WERI-Rb-1 (cell line): ENCODE measurements at regions not wholly inside any gene's neighbourhood (a gene's known extent, or its start where the extent isn't known, plus 50 kb on each side); places are given as distances from the start of the nearest gene placed in this dataset.

Experiments
- DNase-seq: peaks from one replicate; pipeline ENCODE4 v3.0.0-alpha.2; 2020
- H3K27ac ChIP-seq: fragments of 250-450 bp; sonication (Bioruptor Pico); 2 replicates; pipeline ENCODE4 v1.5.1; 2020; ENCODE audit warnings: mild to moderate bottlenecking, moderate library complexity
- H3K27me3 ChIP-seq: fragments of 250-450 bp; sonication (Bioruptor Pico); 2 replicates; pipeline ENCODE4 v1.5.1; 2021; ENCODE audit warnings: mild to moderate bottlenecking, low read depth, moderate library complexity; ENCODE audit not compliant: insufficient read depth, severe bottlenecking
- H3K36me3 ChIP-seq: fragments of 250-450 bp; sonication (Bioruptor Pico); 2 replicates; pipeline ENCODE4 v1.5.1; 2020; ENCODE audit warnings: mild to moderate bottlenecking, moderate library complexity
- H3K4me3 ChIP-seq: 2 replicates; pipeline ENCODE4 v1.5.1; 2011; ENCODE audit warnings: low read depth, mild to moderate bottlenecking, control low read depth, low read length
- H3K9me3 ChIP-seq: fragments of 250-450 bp; sonication (Bioruptor Pico); 2 replicates; pipeline ENCODE4 v1.5.1; 2021; ENCODE audit warnings: mild to moderate bottlenecking, moderate library complexity; ENCODE audit not compliant: severe bottlenecking
- TF ChIP-seq, protein P1 (sequence below): IDR thresholded peaks from 2 replicates; pipeline ENCODE4 v1.5.1; 2011; ENCODE audit warnings: low read depth, mild to moderate bottlenecking, control low read depth, inconsistent platforms, low read length

DNA sequence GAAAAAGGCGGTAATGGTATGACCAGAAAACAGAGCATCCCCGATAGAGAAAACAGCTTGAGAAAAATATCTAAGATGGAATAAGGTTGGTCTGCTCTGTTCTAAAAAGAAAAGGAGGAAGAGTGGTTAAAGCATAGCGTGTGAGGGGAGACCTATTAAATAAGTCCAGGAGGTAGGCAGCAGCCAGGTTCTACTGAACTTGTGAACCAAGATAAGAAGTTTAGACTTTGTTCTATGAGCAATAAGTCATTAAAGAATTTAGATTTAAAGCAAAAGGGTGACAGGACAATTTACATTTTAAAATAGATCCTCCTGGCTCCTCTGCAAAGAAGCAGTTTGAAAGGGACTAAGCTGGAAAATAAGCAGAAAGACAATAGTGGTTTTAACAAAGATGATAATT, 81.3 kb upstream of the COX7C start:
- H3K27ac ChIP-seq: no peak overlapping the region
- no peak for DNase-seq
- H3K9me3 ChIP-seq: no peaks in the 10 kb centered on the region
- no peak overlapping the region for H3K4me3 ChIP-seq
- no peaks in the 10 kb centered on the region for H3K36me3 ChIP-seq
- H3K27me3 ChIP-seq: no peaks in the 10 kb centered on the region
- TF ChIP-seq, protein P1, sequence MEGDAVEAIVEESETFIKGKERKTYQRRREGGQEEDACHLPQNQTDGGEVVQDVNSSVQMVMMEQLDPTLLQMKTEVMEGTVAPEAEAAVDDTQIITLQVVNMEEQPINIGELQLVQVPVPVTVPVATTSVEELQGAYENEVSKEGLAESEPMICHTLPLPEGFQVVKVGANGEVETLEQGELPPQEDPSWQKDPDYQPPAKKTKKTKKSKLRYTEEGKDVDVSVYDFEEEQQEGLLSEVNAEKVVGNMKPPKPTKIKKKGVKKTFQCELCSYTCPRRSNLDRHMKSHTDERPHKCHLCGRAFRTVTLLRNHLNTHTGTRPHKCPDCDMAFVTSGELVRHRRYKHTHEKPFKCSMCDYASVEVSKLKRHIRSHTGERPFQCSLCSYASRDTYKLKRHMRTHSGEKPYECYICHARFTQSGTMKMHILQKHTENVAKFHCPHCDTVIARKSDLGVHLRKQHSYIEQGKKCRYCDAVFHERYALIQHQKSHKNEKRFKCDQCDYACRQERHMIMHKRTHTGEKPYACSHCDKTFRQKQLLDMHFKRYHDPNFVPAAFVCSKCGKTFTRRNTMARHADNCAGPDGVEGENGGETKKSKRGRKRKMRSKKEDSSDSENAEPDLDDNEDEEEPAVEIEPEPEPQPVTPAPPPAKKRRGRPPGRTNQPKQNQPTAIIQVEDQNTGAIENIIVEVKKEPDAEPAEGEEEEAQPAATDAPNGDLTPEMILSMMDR: no peak

DNA sequence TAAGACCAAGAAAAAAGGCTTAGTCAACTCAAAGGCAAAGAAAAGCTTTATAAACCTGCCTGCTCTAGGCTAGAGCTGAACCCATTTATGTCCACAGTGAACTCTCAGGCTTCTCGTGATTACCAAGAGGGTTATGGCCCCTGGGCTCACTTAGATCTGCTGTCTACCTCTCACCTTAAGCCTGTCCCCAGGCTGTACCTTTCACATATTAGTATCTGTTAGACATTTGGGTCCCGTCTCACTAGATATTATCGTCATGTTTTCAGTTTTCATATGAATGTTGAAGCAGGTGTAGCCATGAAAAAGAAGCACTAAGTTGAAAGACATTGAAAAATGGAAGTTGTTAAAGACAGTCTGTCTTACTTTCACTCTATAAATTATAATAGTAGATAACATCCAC, 75.2 kb upstream of the COX7C start:
- H3K4me3 ChIP-seq: no peak overlapping the region
- TF ChIP-seq, protein P1: no peak
- no peak for DNase-seq
- no peaks in the 10 kb centered on the region for H3K27me3 ChIP-seq
- no peak overlapping the region for H3K27ac ChIP-seq
- no peaks in the 10 kb centered on the region for H3K9me3 ChIP-seq
- no peaks in the 10 kb centered on the region for H3K36me3 ChIP-seq

DNA sequence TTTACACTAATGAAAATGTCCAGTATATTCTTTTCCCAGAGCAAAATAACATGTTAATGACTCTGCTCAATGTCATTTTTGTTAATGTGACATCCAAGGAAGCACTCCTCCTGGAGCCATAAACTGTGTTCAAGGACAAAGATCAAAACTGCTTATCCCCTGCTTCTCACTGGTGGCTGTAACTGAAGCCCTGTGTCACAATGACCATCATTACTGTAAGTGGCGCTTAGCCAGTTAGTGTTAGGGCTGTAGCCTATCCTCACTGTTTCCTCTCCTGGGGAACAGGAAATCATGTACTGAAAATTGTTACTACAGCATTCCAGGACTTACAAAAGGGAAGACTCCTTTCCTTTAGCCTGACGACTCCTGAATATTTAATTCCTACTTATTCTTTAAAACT, 71.7 kb upstream of the COX7C start:
- TF ChIP-seq, protein P1: no peak
- no peaks in the 10 kb centered on the region for H3K36me3 ChIP-seq

DNA sequence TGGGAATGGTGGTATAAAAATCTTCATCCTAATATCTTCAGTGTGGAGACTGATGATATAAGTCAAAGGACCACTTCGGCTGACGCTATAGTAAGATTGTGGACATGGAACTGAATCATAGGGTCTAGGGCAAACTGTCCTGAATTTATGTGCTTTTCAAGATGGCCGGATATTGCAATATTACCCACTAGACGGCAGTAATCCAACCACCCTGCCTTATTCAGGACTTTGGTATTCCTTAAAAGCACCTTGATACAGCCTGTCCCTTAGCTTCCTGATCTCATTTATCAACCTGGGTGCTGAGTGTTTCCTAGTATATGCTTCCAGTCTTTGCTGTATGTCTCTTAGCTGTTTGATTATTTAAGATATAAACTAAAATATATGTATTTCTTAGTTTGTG, 71.2 kb upstream of the COX7C start:
- TF ChIP-seq, protein P1: peak; percentile 38
- Histone ChIP-seq H3K9me3 (no peaks in the 10 kb centered on the region), H3K27me3 (no peaks in the 10 kb centered on the region), H3K4me3 (peak overlapping the region; percentile 52), H3K27ac (peak overlapping the region; percentile 39), H3K36me3 (no peaks in the 10 kb centered on the region)
- DNase-seq: no peak

More for the DNA sequence above, 71.7 kb upstream of the COX7C start:
- Histone ChIP-seq H3K9me3 (no peaks in the 10 kb centered on the region), H3K27ac (peak overlapping the region; percentile 39), H3K4me3 (peak overlapping the region; percentile 52), H3K27me3 (no peaks in the 10 kb centered on the region)
- DNase-seq: peak; percentile 60

DNA sequence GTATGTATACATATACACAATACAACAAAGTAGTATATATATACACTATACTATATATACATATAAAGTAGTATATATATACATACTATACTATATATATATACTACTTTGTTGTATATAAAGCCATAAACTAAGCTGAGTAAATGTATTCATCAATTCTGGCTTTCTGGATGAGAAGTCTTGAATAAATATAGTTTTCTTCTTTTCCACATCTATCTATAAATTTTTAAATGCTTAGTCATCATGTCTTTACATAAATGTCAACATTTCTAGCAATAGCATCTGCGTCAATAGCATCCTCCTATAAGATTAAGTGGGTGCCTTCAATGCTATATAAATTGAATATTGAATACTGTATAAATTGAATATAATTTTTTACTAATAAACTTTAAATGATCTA, 63.1 kb upstream of the COX7C start:
- H3K27me3 ChIP-seq: no peaks in the 10 kb centered on the region
- H3K4me3 ChIP-seq: no peak overlapping the region
- H3K27ac ChIP-seq: no peak overlapping the region
- no peaks in the 10 kb centered on the region for H3K36me3 ChIP-seq
- no peaks in the 10 kb centered on the region for H3K9me3 ChIP-seq
- TF ChIP-seq, protein P1: no peak
- DNase-seq: no peak

DNA sequence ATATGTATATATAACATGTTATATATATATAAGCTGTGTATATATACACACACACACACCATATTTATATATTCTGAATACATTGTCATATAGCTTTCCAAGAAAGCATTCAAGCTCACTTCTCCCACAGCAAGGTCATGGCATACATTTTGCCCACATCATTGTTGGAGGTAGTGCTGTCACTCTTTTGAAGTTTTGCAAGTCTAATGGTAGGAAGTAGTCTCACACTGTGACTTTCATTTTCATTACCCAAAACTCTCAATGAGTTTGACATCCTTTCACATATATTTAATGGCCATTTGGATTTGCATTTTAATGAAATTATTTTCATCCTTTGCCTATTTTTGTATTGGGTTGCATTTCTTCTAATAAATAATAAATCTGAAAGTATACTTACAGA, 59.8 kb upstream of the COX7C start:
- Histone ChIP-seq H3K9me3 (no peaks in the 10 kb centered on the region), H3K27ac (no peak overlapping the region), H3K36me3 (no peaks in the 10 kb centered on the region), H3K27me3 (no peaks in the 10 kb centered on the region), H3K4me3 (no peak overlapping the region)
- no peak for DNase-seq
- TF ChIP-seq, protein P1: no peak
